ENCODE measurements at regions not wholly inside any gene's neighbourhood (a gene's known extent, or its start where the extent isn't known, plus 50 kb on each side); places are given as distances from the start of the nearest gene placed in this dataset.

DNA sequence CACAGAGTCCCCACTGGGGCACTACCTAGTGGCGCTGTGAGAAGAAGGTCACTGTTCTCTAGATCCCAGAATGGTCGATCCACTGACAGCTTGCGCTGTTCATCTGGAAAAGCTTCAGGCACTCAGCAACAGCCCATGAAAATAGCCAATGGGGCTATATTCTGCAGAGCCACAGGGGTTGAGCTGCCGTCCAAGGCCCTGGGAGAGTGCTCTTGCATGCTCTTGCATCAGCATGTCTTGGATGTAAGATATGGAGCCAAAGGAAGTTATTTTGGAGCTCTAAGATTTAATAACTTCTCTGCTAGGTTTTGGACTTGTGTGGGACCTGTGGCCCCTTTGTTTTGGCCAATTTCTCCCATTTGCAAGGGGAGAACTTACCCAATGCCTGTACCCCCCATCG is 164.7 kb upstream of the HNMT start:
- TF ChIP-seq, protein P1, sequence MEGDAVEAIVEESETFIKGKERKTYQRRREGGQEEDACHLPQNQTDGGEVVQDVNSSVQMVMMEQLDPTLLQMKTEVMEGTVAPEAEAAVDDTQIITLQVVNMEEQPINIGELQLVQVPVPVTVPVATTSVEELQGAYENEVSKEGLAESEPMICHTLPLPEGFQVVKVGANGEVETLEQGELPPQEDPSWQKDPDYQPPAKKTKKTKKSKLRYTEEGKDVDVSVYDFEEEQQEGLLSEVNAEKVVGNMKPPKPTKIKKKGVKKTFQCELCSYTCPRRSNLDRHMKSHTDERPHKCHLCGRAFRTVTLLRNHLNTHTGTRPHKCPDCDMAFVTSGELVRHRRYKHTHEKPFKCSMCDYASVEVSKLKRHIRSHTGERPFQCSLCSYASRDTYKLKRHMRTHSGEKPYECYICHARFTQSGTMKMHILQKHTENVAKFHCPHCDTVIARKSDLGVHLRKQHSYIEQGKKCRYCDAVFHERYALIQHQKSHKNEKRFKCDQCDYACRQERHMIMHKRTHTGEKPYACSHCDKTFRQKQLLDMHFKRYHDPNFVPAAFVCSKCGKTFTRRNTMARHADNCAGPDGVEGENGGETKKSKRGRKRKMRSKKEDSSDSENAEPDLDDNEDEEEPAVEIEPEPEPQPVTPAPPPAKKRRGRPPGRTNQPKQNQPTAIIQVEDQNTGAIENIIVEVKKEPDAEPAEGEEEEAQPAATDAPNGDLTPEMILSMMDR (IDR thresholded peaks at IDR 0.05): no peak
- no peak for TF ChIP-seq POLR2A (IDR thresholded peaks at IDR 0.05)
